ENCODE measurements at regions not wholly inside any gene's neighbourhood (a gene's known extent, or its start where the extent isn't known, plus 50 kb on each side); places are given as distances from the start of the nearest gene placed in this dataset.

GRCh38 chr6:43838276-43839036, 68.4 kb downstream of the VEGFA start:
- TF ChIP-seq CTCF (IDR thresholded peaks at IDR 0.05) (peak in 1 of 2 donors; percentile 6), EP300 (IDR thresholded peaks at IDR 0.05) (no peak), POLR2A (IDR thresholded peaks at IDR 0.05) (no peak), POLR2AphosphoS5 (IDR thresholded peaks at IDR 0.05) (no peak)
